PC-3 (cell line): ENCODE measurements at regions not wholly inside any gene's neighbourhood (a gene's known extent, or its start where the extent isn't known, plus 50 kb on each side); places are given as distances from the start of the nearest gene placed in this dataset.

Experiments used
- ATAC-seq: fragments of 200-7000 bp; cut with Tn5 transposase; 2 replicates; pipeline ENCODE4 v1.9.1; 2020; ENCODE audit warnings: mild to moderate bottlenecking, moderate library complexity
- BruUV-seq: library from RNA; stranded (reverse); fragments of 400-500 nt; replicated peaks from 2 replicates; lab custom pipeline; 2021; lab: Mats Ljungman, UMichigan
- CTCF ChIA-PET: fragments of 300-600 bp; sonication (Branson Sonifier 250); formaldehyde crosslinking; loops from one replicate; lab custom pipeline; 2022; ENCODE audit warnings: antibody characterized with exemption; lab: Charles Lee
- POLR2A ChIA-PET: fragments of 300-600 bp; sonication (Branson Sonifier 250); formaldehyde crosslinking; loops from one replicate; lab custom pipeline; 2022; ENCODE audit warnings: antibody characterized with exemption; ENCODE audit not compliant: unreplicated experiment; lab: Charles Lee
- DNase-seq: peaks from one replicate; pipeline ENCODE4 v3.0.0-alpha.2; 2015
- H2AFZ ChIP-seq: fragments of 300-600 bp; sonication (generic); 2 replicates; pipeline ENCODE4 v1.6.0; 2016; ENCODE audit warnings: antibody characterized with exemption, low read length
- H3F3A ChIP-seq: fragments of 300-600 bp; sonication (generic); one replicate; pipeline ENCODE4 v1.6.0; 2017; ENCODE audit warnings: antibody characterized with exemption, low read length, control low read depth, mild to moderate bottlenecking; ENCODE audit not compliant: unreplicated experiment
- H3K27ac ChIP-seq: fragments of 300-600 bp; sonication (generic); 2 replicates; pipeline ENCODE4 v1.5.1; 2016; ENCODE audit warnings: mild to moderate bottlenecking, low read length
- H3K27me3 ChIP-seq: fragments of 300-600 bp; sonication (generic); 2 replicates; pipeline ENCODE4 v1.6.1; 2016; ENCODE audit warnings: low read length, mixed read lengths
- H3K36me3 ChIP-seq: fragments of 300-600 bp; sonication (generic); 2 replicates; pipeline ENCODE4 v1.6.1; 2016; ENCODE audit warnings: low read depth, mixed run types, low read length, mixed read lengths
- H3K4me1 ChIP-seq: fragments of 300-600 bp; sonication (generic); 2 replicates; pipeline ENCODE4 v1.5.1; 2016; ENCODE audit warnings: low read length; ENCODE audit not compliant: insufficient read depth
- H3K4me2 ChIP-seq: fragments of 300-600 bp; sonication (generic); 2 replicates; pipeline ENCODE4 v1.6.0; 2016; ENCODE audit warnings: low read length
- H3K4me3 ChIP-seq: fragments of 300-600 bp; sonication (generic); 2 replicates; pipeline ENCODE4 v1.5.1; 2016; ENCODE audit warnings: mild to moderate bottlenecking, low read length, mixed read lengths
- H3K79me2 ChIP-seq: fragments of 300-600 bp; sonication (generic); 2 replicates; pipeline ENCODE4 v1.6.1; 2017; ENCODE audit warnings: low read length, mixed read lengths
- H3K9ac ChIP-seq: fragments of 300-600 bp; sonication (generic); 2 replicates; pipeline ENCODE4 v1.6.0; 2016; ENCODE audit warnings: mild to moderate bottlenecking, low read length
- H3K9me2 ChIP-seq: fragments of 300-600 bp; sonication (generic); replicated peaks from 2 replicates; pipeline ENCODE4 v1.6.1; 2016; ENCODE audit warnings: mixed run types, low read length, mixed read lengths
- H3K9me3 ChIP-seq: fragments of 300-600 bp; sonication (generic); 2 replicates; pipeline ENCODE4 v1.6.1; 2016; ENCODE audit warnings: low read length, mixed read lengths
- H4K20me1 ChIP-seq: fragments of 300-600 bp; sonication (generic); 2 replicates; pipeline ENCODE4 v1.6.1; 2016; ENCODE audit warnings: low read length, mixed read lengths
- EZH2 ChIP-seq: fragments of 300-600 bp; sonication (generic); IDR thresholded peaks from one replicate; pipeline ENCODE4 v1.6.1; 2017; ENCODE audit warnings: antibody characterized with exemption, mild to moderate bottlenecking, low read length; ENCODE audit not compliant: unreplicated experiment
- EZH2phosphoT487 ChIP-seq: fragments of 300-600 bp; sonication (generic); IDR thresholded peaks from 2 replicates; pipeline ENCODE4 v1.6.1; 2018; ENCODE audit warnings: mild to moderate bottlenecking, antibody characterized with exemption, low read length, borderline replicate concordance
- intact Hi-C: fragments of 100-400 bp; cut with micrococcal nuclease; formaldehyde crosslinking; loops from 2 replicates; pipeline ENCODE4 v1.9.0; 2023
- TF ChIP-seq, protein P1 (sequence below): fragments of 300-600 bp; sonication (generic); conservative IDR thresholded peaks from 2 replicates; pipeline ENCODE4 v1.5.1; 2017; ENCODE audit warnings: antibody characterized with exemption, low read depth, mild to moderate bottlenecking, low read length

DNA sequence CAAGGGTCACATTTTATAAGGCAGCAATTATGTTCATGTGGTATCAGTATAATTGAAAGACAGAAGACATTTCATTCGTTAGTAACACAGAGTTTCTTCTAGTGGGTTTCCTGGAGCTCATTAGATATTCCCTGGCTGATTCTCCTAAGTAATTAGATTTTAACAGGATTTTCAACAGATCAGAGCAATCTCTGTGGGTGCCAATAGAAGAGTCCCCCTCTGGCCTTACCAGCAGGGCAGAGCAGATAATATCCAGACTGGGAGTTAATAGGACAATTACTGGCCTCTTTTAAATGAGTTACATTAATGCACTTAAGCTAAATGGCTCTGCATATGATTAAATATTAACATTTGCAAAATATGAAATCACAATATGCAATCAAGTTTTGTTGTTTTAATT, 74.2 kb upstream of the FOXD3 start:
- POLR2A ChIA-PET: no interaction called here

DNA sequence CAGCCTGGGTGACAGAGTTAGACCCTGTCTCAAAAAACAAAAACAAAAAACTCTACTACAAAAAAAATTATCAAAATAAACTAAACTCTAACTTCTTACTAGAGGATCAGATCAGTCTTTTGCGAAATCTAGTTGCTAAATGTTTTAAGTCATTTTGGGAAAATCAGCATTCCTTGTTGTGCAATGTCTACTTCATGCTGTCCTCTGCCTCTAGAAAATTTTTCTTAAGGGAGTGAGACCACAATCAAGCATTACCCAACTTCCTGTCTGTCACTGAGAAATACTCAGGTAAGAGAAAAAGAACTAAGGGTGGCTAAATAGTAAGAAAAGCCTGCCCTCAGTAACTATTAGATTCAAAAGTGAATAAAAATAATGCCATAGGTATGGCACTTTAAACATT, 67.2 kb upstream of the FOXD3 start:
- H3F3A ChIP-seq: no peaks in the 10 kb centered on the region
- POLR2A ChIA-PET: no interaction called here

More for the DNA sequence above, 74.2 kb upstream of the FOXD3 start:
- no peak overlapping the region for H3K4me2 ChIP-seq
- H3K79me2 ChIP-seq: no peaks in the 10 kb centered on the region
- H4K20me1 ChIP-seq: no peaks in the 10 kb centered on the region
- H3K9me3 ChIP-seq: no peaks in the 10 kb centered on the region
- H3K27me3 ChIP-seq: peaks cover 36% of the 10 kb centered on the region; the same call in 1 of the 2 replicates
- H3K4me3 ChIP-seq: no peak overlapping the region
- no peak overlapping the region for H3K27ac ChIP-seq
- no TSS peak for BruUV-seq
- H3K4me1 ChIP-seq: no peaks in the 10 kb centered on the region
- no peaks in the 10 kb centered on the region for H3K9me2 ChIP-seq
- CTCF ChIA-PET: no interaction called here
- ATAC-seq (no peak), DNase-seq (no peak)
- H3K36me3 ChIP-seq: no peaks in the 10 kb centered on the region
- H2AFZ ChIP-seq: no peak overlapping the region
- no peak overlapping the region for H3K9ac ChIP-seq
- TF ChIP-seq EZH2 (no peak), EZH2phosphoT487 (no peak)
- TF ChIP-seq, protein P1, sequence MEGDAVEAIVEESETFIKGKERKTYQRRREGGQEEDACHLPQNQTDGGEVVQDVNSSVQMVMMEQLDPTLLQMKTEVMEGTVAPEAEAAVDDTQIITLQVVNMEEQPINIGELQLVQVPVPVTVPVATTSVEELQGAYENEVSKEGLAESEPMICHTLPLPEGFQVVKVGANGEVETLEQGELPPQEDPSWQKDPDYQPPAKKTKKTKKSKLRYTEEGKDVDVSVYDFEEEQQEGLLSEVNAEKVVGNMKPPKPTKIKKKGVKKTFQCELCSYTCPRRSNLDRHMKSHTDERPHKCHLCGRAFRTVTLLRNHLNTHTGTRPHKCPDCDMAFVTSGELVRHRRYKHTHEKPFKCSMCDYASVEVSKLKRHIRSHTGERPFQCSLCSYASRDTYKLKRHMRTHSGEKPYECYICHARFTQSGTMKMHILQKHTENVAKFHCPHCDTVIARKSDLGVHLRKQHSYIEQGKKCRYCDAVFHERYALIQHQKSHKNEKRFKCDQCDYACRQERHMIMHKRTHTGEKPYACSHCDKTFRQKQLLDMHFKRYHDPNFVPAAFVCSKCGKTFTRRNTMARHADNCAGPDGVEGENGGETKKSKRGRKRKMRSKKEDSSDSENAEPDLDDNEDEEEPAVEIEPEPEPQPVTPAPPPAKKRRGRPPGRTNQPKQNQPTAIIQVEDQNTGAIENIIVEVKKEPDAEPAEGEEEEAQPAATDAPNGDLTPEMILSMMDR: no peak
- H3F3A ChIP-seq: no peaks in the 10 kb centered on the region
- intact Hi-C loops: no loop called here

More for the DNA sequence above, 67.2 kb upstream of the FOXD3 start:
- no peak overlapping the region for H3K27ac ChIP-seq
- no TSS peak for BruUV-seq
- no peak for DNase-seq
- H3K4me2 ChIP-seq: no peak overlapping the region
- H4K20me1 ChIP-seq: no peaks in the 10 kb centered on the region
- H2AFZ ChIP-seq: no peak overlapping the region
- TF ChIP-seq EZH2phosphoT487 (no peak), EZH2 (no peak)
- TF ChIP-seq, protein P1: no peak
- no peaks in the 10 kb centered on the region for H3K9me3 ChIP-seq
- CTCF ChIA-PET: no interaction called here
- no peaks in the 10 kb centered on the region for H3K9me2 ChIP-seq
- ATAC-seq: no peak
- H3K4me1 ChIP-seq: no peaks in the 10 kb centered on the region
- intact Hi-C loops: no loop called here
- no peaks in the 10 kb centered on the region for H3K36me3 ChIP-seq
- H3K4me3 ChIP-seq: no peak overlapping the region
- H3K79me2 ChIP-seq: no peaks in the 10 kb centered on the region
- H3K27me3 ChIP-seq: peaks cover 27% of the 10 kb centered on the region
- no peak overlapping the region for H3K9ac ChIP-seq
